Endothelial cell of umbilical vein (primary cell): ENCODE measurements at regions not wholly inside any gene's neighbourhood (a gene's known extent, or its start where the extent isn't known, plus 50 kb on each side); places are given as distances from the start of the nearest gene placed in this dataset.

Source experiments
- BruUV-seq: library from RNA; stranded (reverse); fragments of 400-500 nt; replicated peaks from 2 replicates; lab custom pipeline; 2021; lab: Mats Ljungman, UMichigan
- CTCF ChIA-PET: fragments of 300-600, 350-600 bp; sonication (Branson Sonifier 250); formaldehyde crosslinking; loops from one replicate; lab custom pipeline; 2021; ENCODE audit warnings: antibody characterized with exemption, inconsistent platforms; lab: Charles Lee
- POLR2A ChIA-PET: fragments of 300-600, 350-600 bp; sonication (Branson Sonifier 250); formaldehyde crosslinking; loops from one replicate; lab custom pipeline; 2021; ENCODE audit warnings: antibody characterized with exemption, inconsistent platforms; lab: Charles Lee
- DNase-seq: peaks from one replicate; pipeline ENCODE4 v3.0.0-alpha.2; 2011; ENCODE audit warnings: low read depth, low spot score
- FAIRE-seq: peaks from 2 replicates; lab custom pipeline; 2011; peaks lifted over from hg19 to GRCh38; lab: Jason Lieb, UNC
- H2AFZ ChIP-seq: 2 replicates; pipeline ENCODE4 v1.6.0; 2012; ENCODE audit warnings: low read depth, low read length, control low read depth, inconsistent platforms
- H3K27ac ChIP-seq: 2 replicates; pipeline ENCODE4 v1.5.1; 2011; ENCODE audit warnings: low read depth, mild to moderate bottlenecking, control low read depth, low read length, moderate library complexity; ENCODE audit not compliant: insufficient read depth
- H3K27me3 ChIP-seq, 2 experiments: 2 replicates each; pipeline versions ENCODE4 v1.6.0 to v1.6.1; 2011; ENCODE audit warnings: low read length in 2 of 2, mixed read lengths in 1 of 2; ENCODE audit not compliant: control insufficient read depth in 2 of 2, insufficient read depth in 2 of 2
- H3K36me3 ChIP-seq, 2 experiments: 2 replicates in 1 of 2; 3 replicates in 1 of 2; pipeline ENCODE4 v1.5.1; 2011; ENCODE audit warnings: low read length in 2 of 2, mild to moderate bottlenecking in 1 of 2, moderate library complexity in 1 of 2; ENCODE audit not compliant: control insufficient read depth in 2 of 2, insufficient read depth in 2 of 2; ENCODE audit errors: extremely low read depth in 1 of 2
- H3K4me1 ChIP-seq: 3 replicates; pipeline ENCODE4 v1.5.1; 2011; ENCODE audit warnings: mild to moderate bottlenecking, low read length; ENCODE audit not compliant: control insufficient read depth, insufficient read depth; ENCODE audit errors: extremely low read depth
- H3K4me2 ChIP-seq: 2 replicates; pipeline ENCODE4 v1.6.1; 2011; ENCODE audit warnings: low read length, control low read depth, mixed read lengths; ENCODE audit not compliant: insufficient read depth
- H3K4me3 ChIP-seq, 3 experiments: fragments of 200-600 bp in 1 of 3; sonication (generic), shearing (Covaris generic) in 1 of 3; replicated peaks in 1 of 3; 2 replicates each; pipeline ENCODE4 v1.5.1; 2011 to 2016; ENCODE audit warnings: control low read depth in 3 of 3, low read length in 3 of 3, mild to moderate bottlenecking in 2 of 3, inconsistent platforms in 1 of 3, low read depth in 1 of 3, moderate library complexity in 1 of 3; ENCODE audit not compliant: insufficient read depth in 1 of 3
- H3K79me2 ChIP-seq: 2 replicates; pipeline ENCODE4 v1.6.0; 2012; ENCODE audit warnings: low read length, inconsistent platforms; ENCODE audit not compliant: control insufficient read depth, insufficient read depth
- H3K9ac ChIP-seq: replicated peaks from 2 replicates; pipeline ENCODE3; 2011; ENCODE audit warnings: low read length, control low read depth; ENCODE audit not compliant: insufficient read depth; ENCODE audit errors: extremely low read depth
- H3K9me1 ChIP-seq: replicated peaks from 3 replicates; pipeline ENCODE4 v1.6.0; 2011; ENCODE audit warnings: mild to moderate bottlenecking, low read length; ENCODE audit not compliant: control insufficient read depth, insufficient read depth; ENCODE audit errors: extremely low read depth
- H3K9me3 ChIP-seq: replicated peaks from 2 replicates; pipeline ENCODE4 v1.5.1; 2012; ENCODE audit warnings: low read length, inconsistent platforms; ENCODE audit not compliant: control insufficient read depth, insufficient read depth
- H4K20me1 ChIP-seq: replicated peaks from 2 replicates; pipeline ENCODE3; 2011; ENCODE audit warnings: mild to moderate bottlenecking, low read length; ENCODE audit not compliant: control insufficient read depth, insufficient read depth; ENCODE audit errors: extremely low read depth
- EZH2 ChIP-seq: IDR thresholded peaks from 2 replicates; pipeline ENCODE4 v1.6.1; 2012; ENCODE audit warnings: borderline replicate concordance, low read depth, mild to moderate bottlenecking, moderate library complexity, low read length, inconsistent platforms; ENCODE audit not compliant: severe bottlenecking
- FOS ChIP-seq: IDR thresholded peaks from 2 replicates; pipeline ENCODE4 v1.6.1; 2011; ENCODE audit warnings: mild to moderate bottlenecking, low read length, moderate library complexity, borderline replicate concordance; ENCODE audit not compliant: insufficient read depth
- GATA2 ChIP-seq: IDR thresholded peaks from 2 replicates; pipeline ENCODE4 v1.7.0; 2011; ENCODE audit warnings: low read depth, mild to moderate bottlenecking, moderate library complexity, mixed read lengths, low read length; ENCODE audit not compliant: insufficient read length, insufficient read depth
- JUN ChIP-seq: IDR thresholded peaks from 2 replicates; pipeline ENCODE4 v1.6.1; 2011; ENCODE audit warnings: borderline replicate concordance, low read depth; ENCODE audit not compliant: insufficient read length, insufficient read depth
- MYC ChIP-seq: IDR thresholded peaks from one replicate; pipeline ENCODE4 v1.6.1; 2011; ENCODE audit warnings: mild to moderate bottlenecking, low read depth, low read length
- POLR2A ChIP-seq: IDR thresholded peaks from 2 replicates; pipeline ENCODE4 v1.6.1; 2012; ENCODE audit warnings: low read depth, mild to moderate bottlenecking, control low read depth, low read length
- POLR2AphosphoS5 ChIP-seq: IDR thresholded peaks from 2 replicates; pipeline ENCODE4 v1.6.1; 2012; ENCODE audit warnings: low read depth, mild to moderate bottlenecking, control low read depth, low read length, moderate library complexity; ENCODE audit not compliant: insufficient read depth
- dilution Hi-C: fragments of 300-500 bp; cut with MboI; formaldehyde crosslinking; loops from one replicate; pipeline ENCODE4 v1.15.0; 2019; ENCODE audit warnings: low sequenced_read_pairs; ENCODE audit not compliant: extremely low pct_ligation_motif_present
- intact Hi-C: fragments of 100-400 bp; cut with micrococcal nuclease; formaldehyde crosslinking; loops from one replicate; pipeline ENCODE4 v1.10.0; 2022
- TF ChIP-seq, protein P1 (sequence below), 2 donors: IDR thresholded peaks; 1 replicate in 1 of 2; 2 replicates in 1 of 2; pipeline ENCODE4 v1.5.1; 2011; ENCODE audit warnings: low read length in 2 of 2, mild to moderate bottlenecking in 2 of 2, moderate library complexity in 2 of 2, control low read depth in 1 of 2, inconsistent platforms in 1 of 2, low read depth in 1 of 2; ENCODE audit not compliant: insufficient read depth in 1 of 2; ENCODE audit errors: extremely low read depth in 1 of 2
- TF ChIP-seq, protein P2 (sequence below): IDR thresholded peaks from 2 replicates; pipeline ENCODE4 v1.6.1; 2011; ENCODE audit not compliant: insufficient read depth, insufficient read length

DNA sequence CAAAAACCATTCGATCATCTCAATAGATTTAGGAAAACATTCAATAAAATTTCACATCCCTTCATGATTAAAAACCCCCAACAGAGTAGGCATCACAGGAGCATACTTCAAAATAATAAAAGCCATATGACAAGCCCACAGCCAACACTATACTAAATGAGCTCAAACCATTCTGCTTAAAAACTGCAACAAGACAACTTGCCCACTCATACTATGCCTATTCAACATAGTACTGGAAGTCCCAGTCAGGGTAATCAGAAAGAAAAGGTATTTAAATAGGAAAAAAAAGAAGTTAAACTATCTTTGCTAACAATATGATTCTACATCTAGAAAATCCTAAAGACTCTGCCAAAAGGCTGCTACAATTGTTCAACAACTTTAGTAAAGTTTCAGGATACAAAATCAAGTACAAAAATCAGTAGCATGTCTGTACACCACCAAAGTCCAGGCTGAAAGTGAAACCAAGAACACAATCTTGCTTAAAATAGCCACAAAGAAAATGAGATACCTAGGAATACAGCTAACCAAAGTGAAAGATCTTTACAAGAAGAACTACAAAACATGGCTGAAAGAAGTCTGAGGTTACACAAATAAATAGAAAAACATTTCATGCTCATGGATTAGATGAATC is 882.6 kb downstream of the GRM8 start:
- DNase-seq: no peak
- Histone ChIP-seq H3K27ac (no peak overlapping the region), H3K4me2 (no peak overlapping the region), H3K9ac (no peak overlapping the region), H3K9me3 (peaks cover 2% of the 10 kb centered on the region), H3K27me3 (no peaks in the 10 kb centered on the region), H3K4me3 (no peak overlapping the region), H3K36me3 (no peaks in the 10 kb centered on the region), H3K9me1 (no peaks in the 10 kb centered on the region), H3K79me2 (no peaks in the 10 kb centered on the region), H2AFZ (no peak overlapping the region), H4K20me1 (no peaks in the 10 kb centered on the region), H3K4me1 (no peaks in the 10 kb centered on the region)
- ChIA-PET POLR2A (no interaction called here), CTCF (no interaction called here)
- no peak for TF ChIP-seq MYC
- intact Hi-C loops (no loop called here), dilution Hi-C loops (no loop called here)
- FAIRE-seq: no peak
- BruUV-seq: no TSS peak

DNA sequence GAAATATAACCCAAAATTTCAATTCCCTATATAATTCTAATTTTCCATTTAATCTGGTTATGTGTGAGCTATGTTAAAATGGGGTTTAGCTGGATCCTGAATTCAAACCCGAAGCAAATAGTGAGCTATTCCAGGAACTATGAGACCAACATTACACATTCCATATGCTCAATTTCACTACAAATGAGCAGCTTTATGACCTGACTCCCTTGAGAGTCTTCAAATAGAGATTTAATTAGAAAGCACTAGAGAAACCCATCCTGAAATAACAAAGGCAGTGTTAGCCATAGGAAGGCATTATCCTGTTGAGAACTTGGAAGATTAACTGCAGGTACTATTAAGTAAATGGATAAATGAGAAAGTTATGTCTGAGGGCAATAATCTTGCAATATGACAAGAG is 890.0 kb downstream of the GRM8 start:
- Histone ChIP-seq H3K79me2 (no peaks in the 10 kb centered on the region), H3K36me3 (no peaks in the 10 kb centered on the region), H2AFZ (no peak overlapping the region), H3K4me1 (no peaks in the 10 kb centered on the region), H3K4me2 (no peak overlapping the region), H4K20me1 (no peaks in the 10 kb centered on the region), H3K27ac (no peak overlapping the region), H3K9me1 (no peaks in the 10 kb centered on the region), H3K9ac (no peak overlapping the region), H3K4me3 (no peak overlapping the region), H3K27me3 (no peaks in the 10 kb centered on the region), H3K9me3 (no peaks in the 10 kb centered on the region)
- POLR2A ChIA-PET: no interaction called here
- DNase-seq (no peak), FAIRE-seq (no peak)
- TF ChIP-seq MYC (no peak), FOS (no peak), POLR2AphosphoS5 (no peak), JUN (no peak), GATA2 (no peak), EZH2 (no peak), POLR2A (no peak)
- TF ChIP-seq, protein P1, sequence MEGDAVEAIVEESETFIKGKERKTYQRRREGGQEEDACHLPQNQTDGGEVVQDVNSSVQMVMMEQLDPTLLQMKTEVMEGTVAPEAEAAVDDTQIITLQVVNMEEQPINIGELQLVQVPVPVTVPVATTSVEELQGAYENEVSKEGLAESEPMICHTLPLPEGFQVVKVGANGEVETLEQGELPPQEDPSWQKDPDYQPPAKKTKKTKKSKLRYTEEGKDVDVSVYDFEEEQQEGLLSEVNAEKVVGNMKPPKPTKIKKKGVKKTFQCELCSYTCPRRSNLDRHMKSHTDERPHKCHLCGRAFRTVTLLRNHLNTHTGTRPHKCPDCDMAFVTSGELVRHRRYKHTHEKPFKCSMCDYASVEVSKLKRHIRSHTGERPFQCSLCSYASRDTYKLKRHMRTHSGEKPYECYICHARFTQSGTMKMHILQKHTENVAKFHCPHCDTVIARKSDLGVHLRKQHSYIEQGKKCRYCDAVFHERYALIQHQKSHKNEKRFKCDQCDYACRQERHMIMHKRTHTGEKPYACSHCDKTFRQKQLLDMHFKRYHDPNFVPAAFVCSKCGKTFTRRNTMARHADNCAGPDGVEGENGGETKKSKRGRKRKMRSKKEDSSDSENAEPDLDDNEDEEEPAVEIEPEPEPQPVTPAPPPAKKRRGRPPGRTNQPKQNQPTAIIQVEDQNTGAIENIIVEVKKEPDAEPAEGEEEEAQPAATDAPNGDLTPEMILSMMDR (IDR thresholded peaks at IDR 0.05; ENCODE audit: extremely low read depth in 1 of 2, insufficient read depth in 1 of 2, low read depth in 1 of 2, low read length in 2 of 2): no peak
- TF ChIP-seq, protein P2, sequence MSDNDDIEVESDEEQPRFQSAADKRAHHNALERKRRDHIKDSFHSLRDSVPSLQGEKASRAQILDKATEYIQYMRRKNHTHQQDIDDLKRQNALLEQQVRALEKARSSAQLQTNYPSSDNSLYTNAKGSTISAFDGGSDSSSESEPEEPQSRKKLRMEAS: no peak
- CTCF ChIA-PET: no interaction called here
- no TSS peak for BruUV-seq
- intact Hi-C loops (no loop called here), dilution Hi-C loops (no loop called here)
